NB4 (cell line): ENCODE measurements at regions not wholly inside any gene's neighbourhood (a gene's known extent, or its start where the extent isn't known, plus 50 kb on each side); places are given as distances from the start of the nearest gene placed in this dataset.

Experiments
- DNase-seq: peaks from one replicate; pipeline ENCODE4 v3.0.0; 2010; ENCODE audit warnings: low read depth
- H3K4me3 ChIP-seq: one replicate; pipeline ENCODE4 v1.5.1; 2011; ENCODE audit warnings: mild to moderate bottlenecking, low read depth, low read length, moderate library complexity
- CTCF ChIP-seq: IDR thresholded peaks from one replicate; pipeline ENCODE4 v1.5.1; 2012; ENCODE audit warnings: low read depth, low read length
- MAX ChIP-seq: IDR thresholded peaks from 2 replicates; pipeline ENCODE4 v1.6.1; 2011; ENCODE audit warnings: low read depth, low read length
- MYC ChIP-seq: IDR thresholded peaks from 2 replicates; pipeline ENCODE4 v1.6.1; 2011; ENCODE audit warnings: low read depth, low read length
- POLR2A ChIP-seq: IDR thresholded peaks from 2 replicates; pipeline ENCODE4 v1.6.1; 2011; ENCODE audit warnings: mild to moderate bottlenecking; ENCODE audit not compliant: insufficient read length; ENCODE audit errors: extremely low read depth

- DNase-seq: no peak
- no peak overlapping the region for H3K4me3 ChIP-seq
- TF ChIP-seq CTCF: no peak
- no peak for TF ChIP-seq MAX
- no peak for TF ChIP-seq POLR2A
- no peak for TF ChIP-seq MYC
These were observed 241.1 kb upstream of the B3GALT2 start for GRCh38 chr1:193427524-193427923.

- no peak for DNase-seq
- no peak overlapping the region for H3K4me3 ChIP-seq
- TF ChIP-seq POLR2A (no peak), MYC (no peak), CTCF (no peak), MAX (no peak)
These were observed 239.6 kb upstream of the B3GALT2 start for GRCh38 chr1:193426061-193426460.

- TF ChIP-seq CTCF: no peak
- no peak for TF ChIP-seq MYC
- no peak for TF ChIP-seq MAX
- no peak for TF ChIP-seq POLR2A
- no peak for DNase-seq
- H3K4me3 ChIP-seq: no peak overlapping the region
These were observed 235.1 kb upstream of the B3GALT2 start for GRCh38 chr1:193421487-193421886.

GRCh38 chr1:193419295-193419694 is 232.9 kb upstream of the B3GALT2 start:
- DNase-seq: no peak
- H3K4me3 ChIP-seq: no peak overlapping the region
- TF ChIP-seq MYC (no peak), CTCF (no peak), MAX (no peak), POLR2A (no peak)

- DNase-seq: no peak
- TF ChIP-seq MYC: no peak
- no peak for TF ChIP-seq MAX
- H3K4me3 ChIP-seq: peak overlapping the region; percentile 44
These were observed 232.3 kb upstream of the B3GALT2 start for GRCh38 chr1:193418745-193419058.

- TF ChIP-seq MAX: no peak
- no peak for TF ChIP-seq MYC
- no peak for TF ChIP-seq POLR2A
- TF ChIP-seq CTCF: no peak
- peak; percentile 14 for DNase-seq
- H3K4me3 ChIP-seq: peak overlapping the region; percentile 44
These were observed 231.7 kb upstream of the B3GALT2 start for GRCh38 chr1:193417945-193418744.
